HAP-1 (cell line): ENCODE measurements at regions not wholly inside any gene's neighbourhood (a gene's known extent, or its start where the extent isn't known, plus 50 kb on each side); places are given as distances from the start of the nearest gene placed in this dataset.

Experiments
- DNase-seq, 2 experiments: peaks; one replicate each; pipeline ENCODE4 v3.0.0-alpha.2; 2016 to 2020; ENCODE audit warnings: low spot score in 2 of 2
- H3K27me3 ChIP-seq: fragments of 250-450 bp; sonication (Bioruptor Pico); 2 replicates; pipeline ENCODE4 v1.5.1; 2020; ENCODE audit warnings: low read depth, mild to moderate bottlenecking, moderate library complexity
- H3K36me3 ChIP-seq: fragments of 250-450 bp; sonication (Bioruptor Pico); replicated peaks from 2 replicates; pipeline ENCODE4 v1.5.1; 2020; ENCODE audit warnings: mild to moderate bottlenecking
- H3K4me1 ChIP-seq: fragments of 250-450 bp; sonication (Bioruptor Pico); 2 replicates; pipeline ENCODE4 v1.5.1; 2020; ENCODE audit warnings: mild to moderate bottlenecking
- H3K4me3 ChIP-seq: fragments of 250-450 bp; sonication (Bioruptor Pico); 2 replicates; pipeline ENCODE4 v1.5.1; 2020; ENCODE audit warnings: mild to moderate bottlenecking, moderate library complexity
- H3K9me3 ChIP-seq: fragments of 250-450 bp; sonication (Bioruptor Pico); 2 replicates; pipeline ENCODE4 v1.5.1; 2020; ENCODE audit warnings: mild to moderate bottlenecking, moderate library complexity
- in situ Hi-C: fragments of 300-500 bp; cut with MboI; formaldehyde crosslinking; loops from 3 replicates; pipeline ENCODE4 v1.14.3; 2020; ENCODE audit warnings: low sequenced_read_pairs, inconsistent platforms, mixed read lengths

DNA sequence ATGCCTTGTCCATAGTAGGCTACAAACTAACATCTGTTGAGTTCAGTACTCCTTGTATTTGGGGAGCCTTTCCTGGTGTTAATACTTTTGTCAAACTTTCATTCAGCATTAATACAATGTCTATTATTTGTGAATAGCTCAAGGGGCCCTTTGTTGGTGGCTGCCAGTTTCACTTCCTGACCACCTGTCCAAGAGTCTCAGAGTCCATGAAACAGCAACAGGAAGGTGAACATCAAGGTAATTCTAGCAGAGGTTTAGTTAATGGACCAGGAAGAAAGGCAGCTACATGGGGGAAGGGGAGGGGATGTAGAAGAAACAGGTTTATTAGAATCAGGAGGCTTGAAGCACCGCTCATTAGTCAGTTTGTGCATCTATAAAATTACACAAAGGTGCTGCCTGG, 386.9 kb downstream of the PDCD6IP start:
- Histone ChIP-seq H3K27me3 (no peaks in the 10 kb centered on the region), H3K4me3 (no peak overlapping the region), H3K4me1 (no peaks in the 10 kb centered on the region), H3K36me3 (no peaks in the 10 kb centered on the region), H3K9me3 (no peaks in the 10 kb centered on the region)
- in situ Hi-C loops = no loop called here
- DNase-seq = no peak

DNA sequence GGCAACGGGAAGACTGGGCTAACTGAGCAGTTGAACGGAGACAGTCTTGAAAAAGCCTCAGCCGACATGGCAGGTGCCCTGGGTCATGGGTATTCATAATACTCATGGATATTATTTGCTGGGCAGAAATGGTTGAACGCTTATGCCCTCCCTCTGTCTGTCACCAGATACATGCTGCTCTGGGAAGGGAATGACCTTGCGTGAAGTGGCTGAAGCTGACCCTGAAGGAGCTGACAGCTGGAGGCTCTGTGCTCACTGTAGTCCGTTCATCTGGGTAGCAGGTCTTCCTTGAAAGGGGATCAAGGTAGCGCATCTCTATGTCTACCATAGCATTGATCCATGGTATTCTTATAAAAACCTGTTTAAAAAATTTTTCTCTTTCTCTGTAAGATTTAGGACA, 390.7 kb downstream of the PDCD6IP start:
- in situ Hi-C loops = no loop called here
- no peak for DNase-seq
- H3K9me3 ChIP-seq = no peaks in the 10 kb centered on the region
- no peaks in the 10 kb centered on the region for H3K4me1 ChIP-seq
- no peak overlapping the region for H3K4me3 ChIP-seq
- H3K36me3 ChIP-seq = no peaks in the 10 kb centered on the region
- no peaks in the 10 kb centered on the region for H3K27me3 ChIP-seq

DNA sequence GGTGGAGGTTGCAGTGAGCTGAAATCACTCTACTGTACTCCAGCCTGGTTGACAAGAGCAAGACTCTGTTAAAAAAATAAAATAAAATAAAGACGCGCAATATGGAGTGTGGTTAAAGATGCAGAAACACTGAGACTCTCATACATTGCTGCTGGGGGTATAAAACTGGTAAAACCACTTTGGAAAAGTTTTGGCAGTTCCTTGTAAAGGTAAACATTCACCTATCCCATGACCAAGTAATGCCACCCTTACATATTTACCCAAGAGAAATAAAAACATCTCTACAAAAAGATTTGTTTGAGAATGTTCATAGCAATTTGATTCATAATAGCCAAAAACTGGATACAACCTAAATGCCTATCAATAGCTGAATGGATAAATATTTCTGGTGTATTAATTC, 398.5 kb downstream of the PDCD6IP start:
- DNase-seq = no peak
- in situ Hi-C loops = no loop called here
- H3K4me1 ChIP-seq = no peaks in the 10 kb centered on the region
- no peaks in the 10 kb centered on the region for H3K36me3 ChIP-seq
- H3K9me3 ChIP-seq = no peaks in the 10 kb centered on the region
- no peak overlapping the region for H3K4me3 ChIP-seq
- no peaks in the 10 kb centered on the region for H3K27me3 ChIP-seq

DNA sequence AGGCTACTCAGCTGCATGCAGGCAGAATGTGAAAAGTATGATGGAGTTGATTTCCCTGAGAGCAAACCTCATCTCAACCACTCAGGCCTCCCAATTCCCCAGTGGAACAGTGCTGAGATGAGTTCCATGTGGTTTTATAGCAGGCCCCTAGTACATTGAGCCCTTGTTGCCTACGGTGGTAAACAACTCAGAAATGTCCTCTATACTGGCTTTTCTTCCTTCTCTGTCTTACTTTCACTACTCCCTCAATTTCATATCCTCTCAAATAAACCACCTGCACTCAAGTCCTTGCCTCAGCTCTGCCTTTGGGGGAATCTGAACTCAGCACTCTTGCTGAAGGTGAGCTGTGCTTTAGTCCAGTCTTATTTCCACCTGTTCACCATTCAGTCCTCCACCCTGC, 399.9 kb downstream of the PDCD6IP start:
- Histone ChIP-seq H3K36me3 (no peaks in the 10 kb centered on the region), H3K4me1 (no peaks in the 10 kb centered on the region), H3K4me3 (no peak overlapping the region), H3K27me3 (no peaks in the 10 kb centered on the region), H3K9me3 (no peaks in the 10 kb centered on the region)
- in situ Hi-C loops = no loop called here
- no peak for DNase-seq

DNA sequence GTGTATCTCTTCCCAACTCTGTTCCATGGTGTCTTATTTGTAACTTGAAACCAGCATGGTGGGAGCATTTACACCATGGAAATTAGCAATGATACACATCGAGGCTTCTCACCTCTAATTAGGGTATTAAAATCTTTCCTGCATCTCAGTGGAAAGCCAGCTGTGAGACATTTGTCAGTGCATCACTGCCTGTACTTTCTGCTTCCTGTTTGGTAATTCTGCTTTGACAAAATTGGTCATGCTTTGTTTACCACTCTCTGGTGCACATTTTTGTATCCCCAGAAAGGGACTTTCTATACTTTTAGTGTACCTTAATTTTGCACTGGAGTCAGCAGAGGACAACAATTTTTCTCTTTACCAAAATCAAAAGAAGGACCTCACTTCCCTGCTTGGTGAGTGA, 402.1 kb downstream of the PDCD6IP start:
- Histone ChIP-seq H3K27me3 (no peaks in the 10 kb centered on the region), H3K4me3 (no peak overlapping the region), H3K4me1 (no peaks in the 10 kb centered on the region), H3K36me3 (no peaks in the 10 kb centered on the region), H3K9me3 (no peaks in the 10 kb centered on the region)
- in situ Hi-C loops = no loop called here
- no peak for DNase-seq

DNA sequence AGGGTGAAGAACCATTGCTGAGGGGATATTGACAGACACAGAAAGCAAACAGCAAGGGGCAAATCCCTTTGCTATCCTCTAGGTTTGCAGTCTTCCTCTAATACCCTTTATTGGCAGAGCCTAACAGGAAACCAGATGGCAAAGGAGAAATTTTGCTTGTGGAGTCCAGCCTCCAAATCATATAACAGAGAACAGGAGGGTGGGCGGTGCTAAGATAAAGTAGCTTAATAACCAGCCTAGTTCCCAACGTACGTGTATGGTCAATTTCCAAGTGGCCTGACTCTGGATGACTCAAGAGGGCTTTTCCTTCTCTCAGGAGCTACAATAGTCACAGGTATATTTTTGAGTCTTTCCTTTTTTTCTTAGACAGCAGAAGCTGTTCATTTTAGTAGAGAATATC, 404.5 kb downstream of the PDCD6IP start:
- in situ Hi-C loops = no loop called here
- H3K4me1 ChIP-seq = no peaks in the 10 kb centered on the region
- DNase-seq = no peak
- no peaks in the 10 kb centered on the region for H3K27me3 ChIP-seq
- H3K9me3 ChIP-seq = no peaks in the 10 kb centered on the region
- H3K4me3 ChIP-seq = no peak overlapping the region
- no peaks in the 10 kb centered on the region for H3K36me3 ChIP-seq

- no peaks in the 10 kb centered on the region for H3K36me3 ChIP-seq
- no peak overlapping the region for H3K4me3 ChIP-seq
- H3K4me1 ChIP-seq = no peaks in the 10 kb centered on the region
- H3K9me3 ChIP-seq = no peaks in the 10 kb centered on the region
- in situ Hi-C loops = no loop called here
- no peaks in the 10 kb centered on the region for H3K27me3 ChIP-seq
- DNase-seq = no peak
These were observed 405.0 kb downstream of the PDCD6IP start for GRCh38 chr3:34203386-34203785.

- DNase-seq = no peak
- in situ Hi-C loops = no loop called here
- no peak overlapping the region for H3K4me3 ChIP-seq
These were observed 408.6 kb downstream of the PDCD6IP start for GRCh38 chr3:34207002-34207401.

DNA sequence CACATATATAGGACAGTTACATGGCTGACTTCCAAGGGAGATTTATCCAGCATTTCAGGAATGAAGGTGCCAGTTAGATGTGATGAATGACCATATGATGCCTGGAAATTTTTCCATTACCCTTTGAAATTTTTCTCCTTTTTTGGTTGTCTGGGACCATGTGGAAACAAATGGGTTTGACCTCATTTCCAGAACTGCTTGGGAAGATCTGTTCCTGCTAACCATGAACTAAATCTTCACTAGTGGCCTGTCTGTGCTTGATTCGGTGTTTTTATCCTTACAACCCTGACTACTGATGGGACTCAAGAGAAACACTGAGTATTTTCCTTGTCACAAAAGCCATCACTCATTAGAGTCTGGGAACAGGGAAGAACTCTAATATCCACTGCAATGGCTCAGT, 409.4 kb downstream of the PDCD6IP start:
- Histone ChIP-seq H3K36me3 (no peaks in the 10 kb centered on the region), H3K27me3 (no peaks in the 10 kb centered on the region), H3K9me3 (no peaks in the 10 kb centered on the region), H3K4me3 (no peak overlapping the region), H3K4me1 (no peaks in the 10 kb centered on the region)
- no peak for DNase-seq
- in situ Hi-C loops = no loop called here

More at GRCh38 chr3:34207002-34207401, 408.6 kb downstream of the PDCD6IP start:
- Histone ChIP-seq H3K36me3 (no peaks in the 10 kb centered on the region), H3K27me3 (no peaks in the 10 kb centered on the region), H3K4me1 (no peaks in the 10 kb centered on the region), H3K9me3 (no peaks in the 10 kb centered on the region)

DNA sequence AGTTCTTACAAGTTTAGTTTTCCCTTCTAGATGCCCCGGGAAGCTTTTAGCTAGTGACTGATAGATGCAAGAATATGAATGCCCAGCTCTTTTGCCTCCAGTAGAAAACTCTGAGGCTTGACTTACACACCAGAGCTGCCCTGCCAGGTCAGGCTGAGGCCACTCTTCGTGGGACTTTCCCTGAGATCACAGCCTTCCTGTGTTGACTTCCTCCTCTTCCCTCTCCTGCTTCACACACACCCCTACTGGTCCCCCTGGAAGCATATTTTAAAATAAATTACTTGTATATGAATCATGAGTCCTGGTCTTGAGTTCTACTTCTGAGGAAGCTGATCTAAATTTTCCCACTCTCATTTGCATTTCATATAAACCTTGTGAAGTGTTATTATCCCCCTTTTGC, 413.7 kb downstream of the PDCD6IP start:
- in situ Hi-C loops = no loop called here
- H3K9me3 ChIP-seq = no peaks in the 10 kb centered on the region
- H3K4me3 ChIP-seq = no peak overlapping the region
- H3K27me3 ChIP-seq = no peaks in the 10 kb centered on the region
- no peak for DNase-seq
- H3K36me3 ChIP-seq = no peaks in the 10 kb centered on the region
- H3K4me1 ChIP-seq = no peaks in the 10 kb centered on the region

DNA sequence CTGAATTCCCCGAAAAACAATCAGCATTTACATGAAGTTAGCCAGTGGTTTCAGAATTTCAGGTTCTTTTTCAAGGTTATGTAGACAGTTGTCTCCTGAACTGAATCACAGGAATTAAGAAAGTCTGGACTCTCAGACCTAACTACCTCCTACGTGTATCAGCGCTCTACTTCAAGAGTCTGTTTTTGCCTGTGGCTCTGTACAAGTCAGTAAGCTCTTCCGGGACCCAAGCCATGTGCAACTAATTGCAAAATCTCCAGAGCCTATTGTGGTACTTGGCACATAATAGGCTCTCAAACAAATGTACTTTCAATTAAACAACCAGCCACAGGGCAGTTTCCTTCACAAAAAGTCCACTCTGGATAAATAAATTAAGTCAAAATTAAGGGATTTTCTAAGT, 414.2 kb downstream of the PDCD6IP start:
- H3K27me3 ChIP-seq = no peaks in the 10 kb centered on the region
- no peak for DNase-seq
- H3K4me3 ChIP-seq = no peak overlapping the region
- no peaks in the 10 kb centered on the region for H3K36me3 ChIP-seq
- in situ Hi-C loops = no loop called here
- H3K9me3 ChIP-seq = no peaks in the 10 kb centered on the region
- no peaks in the 10 kb centered on the region for H3K4me1 ChIP-seq

GRCh38 chr3:34213478-34213877, 415.0 kb downstream of the PDCD6IP start:
- Histone ChIP-seq H3K27me3 (no peaks in the 10 kb centered on the region), H3K9me3 (no peaks in the 10 kb centered on the region), H3K4me3 (no peak overlapping the region), H3K36me3 (no peaks in the 10 kb centered on the region), H3K4me1 (no peaks in the 10 kb centered on the region)
- in situ Hi-C loops = no loop called here
- no peak for DNase-seq

DNA sequence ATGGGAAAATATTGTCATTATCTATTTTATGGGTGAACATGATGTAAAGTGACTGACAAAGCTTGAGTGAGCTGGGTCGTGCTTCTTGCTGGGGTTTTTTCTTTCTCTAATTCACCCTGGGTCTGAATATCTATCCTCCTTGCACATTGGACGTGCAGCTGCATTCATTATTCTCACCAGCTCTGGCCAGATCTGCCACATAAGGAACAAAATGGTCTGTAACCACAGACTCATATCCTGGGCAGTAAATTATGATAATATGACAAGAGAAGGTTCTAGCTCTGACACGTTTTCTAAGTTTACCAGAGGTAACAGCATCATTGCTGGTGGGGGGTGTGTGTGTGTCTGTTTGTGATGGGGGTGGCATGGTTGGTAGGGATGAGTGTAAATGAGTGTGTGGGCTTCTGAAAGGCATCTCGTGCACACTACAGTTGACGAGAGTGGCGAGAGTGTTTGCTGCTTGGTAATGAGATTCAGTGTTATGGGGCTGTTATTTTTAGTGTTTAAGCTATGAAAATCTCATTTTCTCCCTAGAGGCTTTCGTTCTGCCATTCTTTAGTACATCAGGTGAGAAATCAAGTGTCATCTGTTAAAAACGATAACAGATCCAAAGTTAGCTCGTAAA, 418.4 kb downstream of the PDCD6IP start:
- in situ Hi-C loops = no loop called here
- Histone ChIP-seq H3K4me1 (no peaks in the 10 kb centered on the region), H3K27me3 (no peaks in the 10 kb centered on the region), H3K9me3 (no peaks in the 10 kb centered on the region), H3K36me3 (no peaks in the 10 kb centered on the region), H3K4me3 (no peak overlapping the region)
- DNase-seq = no peak

DNA sequence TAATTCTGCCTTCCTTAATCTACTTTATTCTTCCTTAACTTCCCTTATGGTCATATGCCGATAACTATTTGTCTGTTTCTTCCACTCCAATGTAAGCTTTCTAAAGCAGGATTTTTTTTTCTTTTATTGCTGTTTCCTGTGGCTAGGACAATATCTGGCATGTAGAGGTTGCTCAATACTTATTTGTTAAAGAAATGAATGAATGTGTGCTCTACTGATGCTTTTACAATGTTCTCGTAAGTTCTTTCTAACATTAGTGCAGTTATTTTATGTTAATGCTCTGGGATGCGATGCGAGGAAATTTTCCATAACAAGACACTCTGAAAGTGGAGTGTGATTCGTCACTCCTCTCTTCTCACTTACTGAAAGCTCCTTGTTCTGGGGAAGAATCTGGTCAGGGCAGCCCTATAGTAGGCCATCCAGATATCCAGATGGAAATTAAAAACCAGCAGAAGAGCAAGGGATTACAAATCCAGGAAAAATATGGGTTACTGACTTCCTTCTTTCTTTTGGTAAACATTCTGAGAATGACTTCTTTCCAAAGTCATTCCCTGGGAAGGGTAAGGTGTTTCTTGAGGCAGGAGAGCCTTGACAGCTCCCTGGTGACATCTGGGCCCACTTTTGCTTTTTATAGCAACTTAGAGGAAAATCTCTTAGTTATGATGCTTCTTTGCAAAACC, 420.4 kb downstream of the PDCD6IP start:
- no peaks in the 10 kb centered on the region for H3K4me1 ChIP-seq
- no peaks in the 10 kb centered on the region for H3K36me3 ChIP-seq
- H3K4me3 ChIP-seq = no peak overlapping the region
- in situ Hi-C loops = no loop called here
- no peak for DNase-seq
- no peaks in the 10 kb centered on the region for H3K27me3 ChIP-seq
- H3K9me3 ChIP-seq = no peaks in the 10 kb centered on the region

GRCh38 chr3:34219556-34219955, 421.1 kb downstream of the PDCD6IP start:
- no peak for DNase-seq
- Histone ChIP-seq H3K4me3 (no peak overlapping the region), H3K9me3 (no peaks in the 10 kb centered on the region), H3K4me1 (no peaks in the 10 kb centered on the region), H3K27me3 (no peaks in the 10 kb centered on the region), H3K36me3 (no peaks in the 10 kb centered on the region)
- in situ Hi-C loops = no loop called here
